Hepatocyte (in vitro differentiated cells): ENCODE measurements at regions not wholly inside any gene's neighbourhood (a gene's known extent, or its start where the extent isn't known, plus 50 kb on each side); places are given as distances from the start of the nearest gene placed in this dataset.

Source experiments
- DNase-seq: peaks from one replicate; pipeline ENCODE4 v3.0.0-alpha.2; 2016; ENCODE audit warnings: low spot score
- H2AFZ ChIP-seq: fragments of 200-600 bp; sonication (generic); 2 replicates; pipeline ENCODE4 v1.6.0; 2016; ENCODE audit warnings: antibody characterized with exemption, mild to moderate bottlenecking
- H3K27ac ChIP-seq: fragments of 200-600 bp; sonication (generic); 2 replicates; pipeline ENCODE4 v1.5.1; 2016; ENCODE audit warnings: mild to moderate bottlenecking
- H3K27me3 ChIP-seq: fragments of 200-600 bp; sonication (generic); 2 replicates; pipeline ENCODE4 v1.6.1; 2016
- H3K36me3 ChIP-seq: fragments of 200-600 bp; sonication (generic); replicated peaks from 2 replicates; pipeline ENCODE4 v1.5.1; 2016; ENCODE audit warnings: low read depth; ENCODE audit not compliant: insufficient read depth
- H3K4me1 ChIP-seq: fragments of 200-600 bp; sonication (generic); 2 replicates; pipeline ENCODE4 v1.5.1; 2016; ENCODE audit warnings: mild to moderate bottlenecking, moderate library complexity; ENCODE audit not compliant: insufficient read depth
- H3K4me2 ChIP-seq: fragments of 200-600 bp; sonication (generic); 2 replicates; pipeline ENCODE4 v1.6.0; 2016
- H3K4me3 ChIP-seq: fragments of 200-600 bp; sonication (generic); 2 replicates; pipeline ENCODE4 v1.5.1; 2016; ENCODE audit warnings: mild to moderate bottlenecking
- H3K79me2 ChIP-seq: fragments of 200-600 bp; sonication (generic); 2 replicates; pipeline ENCODE4 v1.6.0; 2017; ENCODE audit warnings: mild to moderate bottlenecking
- H3K9me2 ChIP-seq: fragments of 200-600 bp; sonication (generic); replicated peaks from 2 replicates; pipeline ENCODE4 v1.6.0; 2017; ENCODE audit warnings: mild to moderate bottlenecking; ENCODE audit not compliant: insufficient read depth
- H3K9me3 ChIP-seq: fragments of 200-600 bp; sonication (generic); 2 replicates; pipeline ENCODE4 v1.5.1; 2016; ENCODE audit warnings: low read depth, mild to moderate bottlenecking
- H4K20me1 ChIP-seq: fragments of 200-600 bp; sonication (generic); 2 replicates; pipeline ENCODE4 v1.6.0; 2016; ENCODE audit warnings: mild to moderate bottlenecking; ENCODE audit not compliant: insufficient read depth, poor library complexity, severe bottlenecking
- EZH2 ChIP-seq: fragments of 200-600 bp; sonication (generic); IDR thresholded peaks from 2 replicates; pipeline ENCODE4 v1.6.1; 2016; ENCODE audit warnings: antibody characterized with exemption, mild to moderate bottlenecking, borderline replicate concordance
- EZH2phosphoT487 ChIP-seq: fragments of 200-600 bp; sonication (generic); IDR thresholded peaks from one replicate; pipeline ENCODE4 v1.6.1; 2018; ENCODE audit warnings: antibody characterized with exemption, mild to moderate bottlenecking, low read depth, moderate library complexity; ENCODE audit not compliant: unreplicated experiment, severe bottlenecking
- WGBS: methylation state at CpG from one replicate; pipeline ENCODE4 v1.1.6; 2016; ENCODE audit warnings: low lambda C conversion rate; ENCODE audit errors: missing lambda C conversion rate; 5-methylcytosine and 5-hydroxymethylcytosine counted together
- TF ChIP-seq, protein P1 (sequence below): fragments of 200-600 bp; sonication (generic); IDR thresholded peaks from 2 replicates; pipeline ENCODE4 v1.5.1; 2016; ENCODE audit warnings: antibody characterized with exemption, mild to moderate bottlenecking; ENCODE audit not compliant: poor library complexity

DNA sequence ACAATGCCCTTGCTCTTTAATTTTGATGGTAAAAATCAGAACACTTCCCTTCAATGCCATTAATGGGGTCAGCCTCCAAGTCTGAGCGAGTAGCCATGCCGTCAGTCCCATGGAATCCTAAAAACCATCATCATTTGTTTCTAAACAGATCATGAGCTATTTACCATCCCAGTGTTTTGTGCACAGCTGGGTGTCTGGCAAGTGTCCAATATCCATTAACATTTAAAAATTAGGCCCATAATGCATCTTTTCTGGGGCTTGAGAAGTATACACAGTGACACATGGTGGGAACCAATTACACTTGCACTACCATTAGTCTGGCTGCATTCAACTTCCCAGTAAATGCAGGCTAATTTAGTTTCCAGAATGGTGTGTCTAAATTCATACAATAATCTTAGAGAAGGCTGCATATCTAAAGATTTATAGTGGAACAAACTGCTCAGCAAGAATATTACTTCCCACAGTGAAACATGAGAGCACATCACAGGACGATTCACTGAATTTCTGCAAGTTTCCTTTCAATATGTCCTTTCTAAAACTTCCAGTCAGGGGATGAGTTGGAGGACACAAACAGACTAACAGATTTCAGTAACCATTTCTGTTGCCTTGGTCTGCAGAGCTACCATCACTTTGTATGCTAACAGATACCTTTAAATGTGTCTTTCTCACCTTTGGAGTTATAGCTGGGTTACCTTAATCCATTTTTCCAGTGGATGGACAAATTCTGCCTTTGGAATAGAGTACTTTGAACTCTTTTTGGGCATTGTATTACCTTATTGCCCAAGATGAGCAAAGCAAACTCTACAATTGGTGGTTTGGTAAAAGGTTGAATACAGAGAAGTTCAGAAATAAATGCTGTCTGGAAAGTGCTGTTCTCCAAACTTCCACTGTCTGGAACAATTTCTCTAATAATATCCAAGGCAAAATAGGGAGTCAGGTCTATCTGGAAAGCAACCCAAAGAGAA, 258.0 kb downstream of the PTBP2 start:
- WGBS = 68% methylated on average over 3 of the region's 3 CpGs
- no peak for DNase-seq
- no peaks in the 10 kb centered on the region for H4K20me1 ChIP-seq
- no peak overlapping the region for H2AFZ ChIP-seq
- no peaks in the 10 kb centered on the region for H3K36me3 ChIP-seq
- H3K9me2 ChIP-seq = no peaks in the 10 kb centered on the region
- no peaks in the 10 kb centered on the region for H3K4me1 ChIP-seq
- H3K9me3 ChIP-seq = no peaks in the 10 kb centered on the region
- H3K79me2 ChIP-seq = no peaks in the 10 kb centered on the region
- no peaks in the 10 kb centered on the region for H3K27me3 ChIP-seq
- no peak overlapping the region for H3K4me3 ChIP-seq
- TF ChIP-seq EZH2 (no peak), EZH2phosphoT487 (no peak)
- TF ChIP-seq, protein P1, sequence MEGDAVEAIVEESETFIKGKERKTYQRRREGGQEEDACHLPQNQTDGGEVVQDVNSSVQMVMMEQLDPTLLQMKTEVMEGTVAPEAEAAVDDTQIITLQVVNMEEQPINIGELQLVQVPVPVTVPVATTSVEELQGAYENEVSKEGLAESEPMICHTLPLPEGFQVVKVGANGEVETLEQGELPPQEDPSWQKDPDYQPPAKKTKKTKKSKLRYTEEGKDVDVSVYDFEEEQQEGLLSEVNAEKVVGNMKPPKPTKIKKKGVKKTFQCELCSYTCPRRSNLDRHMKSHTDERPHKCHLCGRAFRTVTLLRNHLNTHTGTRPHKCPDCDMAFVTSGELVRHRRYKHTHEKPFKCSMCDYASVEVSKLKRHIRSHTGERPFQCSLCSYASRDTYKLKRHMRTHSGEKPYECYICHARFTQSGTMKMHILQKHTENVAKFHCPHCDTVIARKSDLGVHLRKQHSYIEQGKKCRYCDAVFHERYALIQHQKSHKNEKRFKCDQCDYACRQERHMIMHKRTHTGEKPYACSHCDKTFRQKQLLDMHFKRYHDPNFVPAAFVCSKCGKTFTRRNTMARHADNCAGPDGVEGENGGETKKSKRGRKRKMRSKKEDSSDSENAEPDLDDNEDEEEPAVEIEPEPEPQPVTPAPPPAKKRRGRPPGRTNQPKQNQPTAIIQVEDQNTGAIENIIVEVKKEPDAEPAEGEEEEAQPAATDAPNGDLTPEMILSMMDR = no peak
- no peak overlapping the region for H3K27ac ChIP-seq
- no peak overlapping the region for H3K4me2 ChIP-seq

DNA sequence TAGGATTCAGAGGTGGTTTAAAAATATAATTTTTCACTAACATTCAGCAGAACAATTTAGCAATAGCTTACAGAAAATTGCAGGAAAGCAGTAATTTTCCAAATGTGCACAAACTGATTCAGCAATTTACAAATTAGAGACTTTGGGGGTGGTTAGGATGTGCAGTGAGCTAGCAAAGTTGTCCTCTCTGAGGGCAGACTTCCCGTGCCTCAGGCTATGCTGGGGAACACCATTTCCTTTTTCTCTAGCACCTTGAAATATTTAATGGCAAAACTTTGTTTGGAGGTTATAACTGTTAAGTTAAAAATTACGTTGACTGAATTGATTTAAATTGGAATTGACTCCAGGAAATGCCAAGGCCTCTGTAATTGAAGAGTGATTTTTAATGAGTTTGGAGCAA, 258.9 kb downstream of the PTBP2 start:
- no peak overlapping the region for H3K4me3 ChIP-seq
- no peaks in the 10 kb centered on the region for H3K4me1 ChIP-seq
- H4K20me1 ChIP-seq = no peaks in the 10 kb centered on the region
- H3K4me2 ChIP-seq = no peak overlapping the region
- TF ChIP-seq, protein P1 = no peak
- TF ChIP-seq EZH2phosphoT487 (no peak), EZH2 (no peak)
- no peaks in the 10 kb centered on the region for H3K27me3 ChIP-seq
- WGBS = 64% methylated on average over 2 of the region's 2 CpGs
- no peak for DNase-seq
- H3K9me3 ChIP-seq = no peaks in the 10 kb centered on the region
- no peak overlapping the region for H3K27ac ChIP-seq
- no peak overlapping the region for H2AFZ ChIP-seq
- H3K79me2 ChIP-seq = no peaks in the 10 kb centered on the region
- no peaks in the 10 kb centered on the region for H3K36me3 ChIP-seq
- H3K9me2 ChIP-seq = no peaks in the 10 kb centered on the region

DNA sequence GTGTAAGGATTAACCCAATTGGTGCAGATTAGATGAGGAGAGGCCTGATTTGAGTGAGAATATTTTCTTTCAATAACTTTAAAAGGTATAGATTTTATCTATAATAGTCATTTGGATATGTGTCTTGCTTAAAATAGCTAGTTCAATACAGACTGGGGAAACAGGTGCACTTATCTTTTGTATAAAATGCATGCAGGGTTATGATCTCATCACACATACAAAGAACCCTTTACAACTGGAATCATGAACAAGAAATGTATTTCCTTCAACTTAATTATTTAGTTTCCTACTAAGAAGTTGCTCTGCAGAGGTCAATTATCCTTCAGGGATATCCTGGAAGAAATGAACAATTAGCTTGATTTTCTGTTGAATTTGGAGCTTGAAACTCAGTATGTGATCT, 259.6 kb downstream of the PTBP2 start:
- Histone ChIP-seq H3K9me3 (no peaks in the 10 kb centered on the region), H3K27ac (no peak overlapping the region), H4K20me1 (no peaks in the 10 kb centered on the region), H2AFZ (no peak overlapping the region), H3K4me3 (no peak overlapping the region), H3K36me3 (no peaks in the 10 kb centered on the region), H3K79me2 (no peaks in the 10 kb centered on the region), H3K4me2 (no peak overlapping the region), H3K4me1 (no peaks in the 10 kb centered on the region), H3K27me3 (no peaks in the 10 kb centered on the region), H3K9me2 (no peaks in the 10 kb centered on the region)
- DNase-seq = no peak
- no peak for TF ChIP-seq EZH2phosphoT487
- TF ChIP-seq EZH2 = no peak
- TF ChIP-seq, protein P1 = no peak
